Suprapubic skin (tissue), 4 donors: ENCODE measurements at regions not wholly inside any gene's neighbourhood (a gene's known extent, or its start where the extent isn't known, plus 50 kb on each side); places are given as distances from the start of the nearest gene placed in this dataset.
"Not testable (repeated sequence)": the region's sequence is repeated elsewhere in the genome, so short reads cannot be mapped to it uniquely, and the experiment has no call there.

ENCODE experiments used
- DNase-seq, 2 donors: peaks; one replicate each; pipeline ENCODE4 v3.0.0-alpha.2; 2019; ENCODE audit warnings: low spot score in 2 of 2
- H3K27ac ChIP-seq: fragments of 200-600 bp; sonication (generic); one replicate; pipeline ENCODE4 v1.5.1; 2019
- H3K27me3 ChIP-seq: fragments of 200-600 bp; sonication (generic); one replicate; pipeline ENCODE4 v1.5.1; 2019
- H3K36me3 ChIP-seq: fragments of 200-600 bp; sonication (generic); one replicate; pipeline ENCODE4 v1.5.1; 2019
- H3K4me1 ChIP-seq: fragments of 200-600 bp; sonication (generic); one replicate; pipeline ENCODE4 v1.5.1; 2019
- H3K4me3 ChIP-seq: fragments of 200-600 bp; sonication (generic); one replicate; pipeline ENCODE4 v1.5.1; 2019; ENCODE audit warnings: mild to moderate bottlenecking
- H3K9me3 ChIP-seq: fragments of 200-600 bp; sonication (generic); one replicate; pipeline ENCODE4 v1.5.1; 2019
- CTCF ChIP-seq, 2 donors: fragments of 200-600 bp in 1 of 2; fragments of 450-650 bp in 1 of 2; sonication (generic) in 1 of 2; IDR thresholded peaks; one replicate each; pipeline ENCODE4 v1.5.1; 2016 to 2019; ENCODE audit warnings: antibody characterized with exemption in 2 of 2, mild to moderate bottlenecking in 1 of 2, moderate library complexity in 1 of 2
- EP300 ChIP-seq: sonication (generic); formaldehyde crosslinking; IDR thresholded peaks from one replicate; pipeline ENCODE4 v1.6.1; 2017; ENCODE audit warnings: antibody characterized with exemption
- POLR2A ChIP-seq, 2 donors: fragments of 450-650 bp; IDR thresholded peaks; one replicate each; pipeline ENCODE4 v1.6.1; 2017; ENCODE audit warnings: antibody characterized with exemption in 2 of 2, mild to moderate bottlenecking in 2 of 2, moderate library complexity in 2 of 2
- POLR2AphosphoS5 ChIP-seq, 3 donors: sonication (generic); formaldehyde crosslinking; IDR thresholded peaks; one replicate each; pipeline ENCODE4 v1.6.1; 2017; ENCODE audit warnings: antibody characterized with exemption in 3 of 3
- WGBS: methylation state at CpG from one replicate; pipeline ENCODE4 v1.1.5; 2018; 5-methylcytosine and 5-hydroxymethylcytosine counted together

- no peak for TF ChIP-seq EP300
- no peak for TF ChIP-seq POLR2A (IDR thresholded peaks at IDR 0.05)
- WGBS = 59% methylated on average over 2 of the region's 2 CpGs
Measured at GRCh38 chr18:1037776-1038175, 133.1 kb downstream of the ADCYAP1 start.

GRCh38 chr18:1039421-1039820 is 134.8 kb downstream of the ADCYAP1 start:
- Histone ChIP-seq H3K36me3 (no peaks in the 10 kb centered on the region), H3K9me3 (no peaks in the 10 kb centered on the region), H3K27ac (no peak overlapping the region), H3K4me3 (no peak overlapping the region), H3K27me3 (no peaks in the 10 kb centered on the region), H3K4me1 (no peaks in the 10 kb centered on the region)
- TF ChIP-seq EP300 (no peak), POLR2A (IDR thresholded peaks at IDR 0.05) (no peak), POLR2AphosphoS5 (IDR thresholded peaks at IDR 0.05) (no peak), CTCF (IDR thresholded peaks at IDR 0.05) (no peak)
- DNase-seq = no peak
- WGBS = 92% methylated on average over 7 of the region's 7 CpGs

More at GRCh38 chr18:1037776-1038175, 133.1 kb downstream of the ADCYAP1 start:
- DNase-seq = no peak
- H3K36me3 ChIP-seq = no peaks in the 10 kb centered on the region
- no peaks in the 10 kb centered on the region for H3K27me3 ChIP-seq
- H3K4me1 ChIP-seq = no peaks in the 10 kb centered on the region
- no peak overlapping the region for H3K27ac ChIP-seq
- H3K9me3 ChIP-seq = no peaks in the 10 kb centered on the region
- H3K4me3 ChIP-seq = no peak overlapping the region

- H3K27ac ChIP-seq, DNase-seq, H3K9me3 ChIP-seq, H3K27me3 ChIP-seq, H3K4me3 ChIP-seq, H3K4me1 ChIP-seq, H3K36me3 ChIP-seq: not testable (repeated sequence)
- WGBS = 50% methylated on average over 2 of the region's 2 CpGs
Measured at GRCh38 chr18:1043039-1043438, 138.4 kb downstream of the ADCYAP1 start.

- Histone ChIP-seq H3K27me3 (no peaks in the 10 kb centered on the region), H3K4me1 (no peaks in the 10 kb centered on the region)
- no peak for TF ChIP-seq POLR2AphosphoS5 (IDR thresholded peaks at IDR 0.05)
- TF ChIP-seq EP300 = no peak
- no peak for TF ChIP-seq POLR2A (IDR thresholded peaks at IDR 0.05)
- no peak for TF ChIP-seq CTCF (IDR thresholded peaks at IDR 0.05)
Measured at GRCh38 chr18:1045658-1046057, 141.0 kb downstream of the ADCYAP1 start.

GRCh38 chr18:1047406-1047805 is 142.7 kb downstream of the ADCYAP1 start:
- DNase-seq = no peak
- no peaks in the 10 kb centered on the region for H3K4me1 ChIP-seq
- H3K9me3 ChIP-seq = peaks cover 7% of the 10 kb centered on the region
- H3K4me3 ChIP-seq = no peak overlapping the region
- no peaks in the 10 kb centered on the region for H3K36me3 ChIP-seq
- no peaks in the 10 kb centered on the region for H3K27me3 ChIP-seq
- H3K27ac ChIP-seq = no peak overlapping the region
- TF ChIP-seq POLR2A (IDR thresholded peaks at IDR 0.05) = no peak
- no peak for TF ChIP-seq EP300
- no peak for TF ChIP-seq POLR2AphosphoS5 (IDR thresholded peaks at IDR 0.05)
- TF ChIP-seq CTCF (IDR thresholded peaks at IDR 0.05) = no peak
- WGBS = 81% methylated on average over 5 of the region's 5 CpGs

More at GRCh38 chr18:1045658-1046057, 141.0 kb downstream of the ADCYAP1 start:
- DNase-seq = no peak
- no peak overlapping the region for H3K27ac ChIP-seq
- no peaks in the 10 kb centered on the region for H3K36me3 ChIP-seq
- peaks cover 3% of the 10 kb centered on the region for H3K9me3 ChIP-seq
- WGBS = 31% methylated on average over 4 of the region's 4 CpGs
- H3K4me3 ChIP-seq = no peak overlapping the region

GRCh38 chr18:1048032-1048431 is 143.4 kb downstream of the ADCYAP1 start:
- no peak overlapping the region for H3K27ac ChIP-seq
- DNase-seq = no peak
- 72% methylated on average over 4 of the region's 4 CpGs for WGBS
- H3K27me3 ChIP-seq = no peaks in the 10 kb centered on the region
- no peaks in the 10 kb centered on the region for H3K36me3 ChIP-seq
- TF ChIP-seq POLR2AphosphoS5 (IDR thresholded peaks at IDR 0.05) (no peak), POLR2A (IDR thresholded peaks at IDR 0.05) (no peak), CTCF (IDR thresholded peaks at IDR 0.05) (no peak), EP300 (no peak)
- H3K9me3 ChIP-seq = peaks cover 7% of the 10 kb centered on the region
- no peak overlapping the region for H3K4me3 ChIP-seq
- no peaks in the 10 kb centered on the region for H3K4me1 ChIP-seq
